GM19025 (cell line): ENCODE measurements at regions not wholly inside any gene's neighbourhood (a gene's known extent, or its start where the extent isn't known, plus 50 kb on each side); places are given as distances from the start of the nearest gene placed in this dataset.

Experiments
- ATAC-seq: cut with Tn5 transposase; IDR thresholded peaks from one replicate; pipeline ENCODE4 v1.9.1; 2021; ENCODE audit warnings: mild to moderate bottlenecking, low read depth, moderate library complexity; ENCODE audit not compliant: unreplicated experiment

GRCh38 chr22:22432479-22432878 is 76.1 kb downstream of the ZNF280B start:
- no peak for ATAC-seq

GRCh38 chr22:22432937-22433336 is 75.6 kb downstream of the ZNF280B start:
- ATAC-seq: no peak

GRCh38 chr22:22433770-22434169 is 74.8 kb downstream of the ZNF280B start:
- ATAC-seq: no peak
